Natural killer cell (primary cell): ENCODE measurements at regions not wholly inside any gene's neighbourhood (a gene's known extent, or its start where the extent isn't known, plus 50 kb on each side); places are given as distances from the start of the nearest gene placed in this dataset.
"Not testable (repeated sequence)": the region's sequence is repeated elsewhere in the genome, so short reads cannot be mapped to it uniquely, and the experiment has no call there.

ENCODE experiments used
- ATAC-seq, 3 donors: fragments of 150-1000 bp in 2 of 3; fragments of 200-7000 bp in 1 of 3; cut with Tn5 transposase; 1 replicate in 1 of 3; 2 replicates in 2 of 3; pipeline ENCODE4 v1.10.0; 2021; ENCODE audit warnings: mild to moderate bottlenecking in 2 of 3, moderate library complexity in 2 of 3
- DNase-seq, 2 donors: peaks; one replicate each; pipeline versions ENCODE4 v3.0.0 to v3.0.0-alpha.2; 2013 to 2021; ENCODE audit warnings: mixed read lengths in 1 of 2
- H3K27ac ChIP-seq: one replicate; pipeline ENCODE4 v1.5.1; 2013; ENCODE audit warnings: mild to moderate bottlenecking, low read length
- H3K27me3 ChIP-seq: one replicate; pipeline ENCODE4 v1.6.1; 2013; ENCODE audit warnings: low read length; ENCODE audit not compliant: control insufficient read depth, insufficient read depth
- H3K36me3 ChIP-seq: one replicate; pipeline ENCODE4 v1.6.1; 2013; ENCODE audit warnings: low read length; ENCODE audit not compliant: control insufficient read depth, insufficient read depth
- H3K4me1 ChIP-seq: one replicate; pipeline ENCODE4 v1.6.1; 2013; ENCODE audit warnings: low read length; ENCODE audit not compliant: control insufficient read depth, insufficient read depth
- H3K4me3 ChIP-seq: one replicate; pipeline ENCODE4 v1.5.1; 2013; ENCODE audit warnings: low read length
- H3K9me3 ChIP-seq: one replicate; pipeline ENCODE4 v1.6.1; 2013; ENCODE audit warnings: low read length; ENCODE audit not compliant: control insufficient read depth, insufficient read depth
- H3K27ac Mint-ChIP-seq, 2 donors: one replicate each; pipeline ENCODE4 v1.8.0; 2022; ENCODE audit warnings: mild to moderate bottlenecking in 2 of 2, mixed read lengths in 2 of 2, moderate library complexity in 1 of 2
- H3K27me3 Mint-ChIP-seq, 2 donors: one replicate each; pipeline ENCODE4 v1.8.0; 2022; ENCODE audit warnings: low read depth in 2 of 2, mixed read lengths in 2 of 2
- H3K36me3 Mint-ChIP-seq: one replicate; pipeline ENCODE4 v1.8.0; 2022; ENCODE audit warnings: mixed read lengths
- H3K4me1 Mint-ChIP-seq, 2 donors: one replicate each; pipeline ENCODE4 v1.8.0; 2022; ENCODE audit warnings: mixed read lengths in 2 of 2
- H3K4me3 Mint-ChIP-seq: one replicate; pipeline ENCODE4 v1.8.0; 2022; ENCODE audit warnings: mild to moderate bottlenecking, moderate library complexity, mixed read lengths
- H3K9me3 Mint-ChIP-seq, 2 donors: one replicate each; pipeline ENCODE4 v1.8.0; 2022; ENCODE audit warnings: mixed read lengths in 2 of 2
- WGBS: methylation state at CpG from one replicate; pipeline ENCODE4 v1.1.7; 2013; ENCODE audit warnings: missing lambda C conversion rate; ENCODE audit not compliant: insufficient coverage; 5-methylcytosine and 5-hydroxymethylcytosine counted together
- intact Hi-C: fragments of 100-400 bp; cut with micrococcal nuclease; formaldehyde crosslinking; loops from one replicate; pipeline ENCODE4 v1.14.2; 2022
- TF ChIP-seq, protein P1 (sequence below): fragments of 200-600 bp; IDR thresholded peaks from one replicate; pipeline ENCODE4 v1.8.0; 2022; ENCODE audit warnings: antibody characterized with exemption

DNA sequence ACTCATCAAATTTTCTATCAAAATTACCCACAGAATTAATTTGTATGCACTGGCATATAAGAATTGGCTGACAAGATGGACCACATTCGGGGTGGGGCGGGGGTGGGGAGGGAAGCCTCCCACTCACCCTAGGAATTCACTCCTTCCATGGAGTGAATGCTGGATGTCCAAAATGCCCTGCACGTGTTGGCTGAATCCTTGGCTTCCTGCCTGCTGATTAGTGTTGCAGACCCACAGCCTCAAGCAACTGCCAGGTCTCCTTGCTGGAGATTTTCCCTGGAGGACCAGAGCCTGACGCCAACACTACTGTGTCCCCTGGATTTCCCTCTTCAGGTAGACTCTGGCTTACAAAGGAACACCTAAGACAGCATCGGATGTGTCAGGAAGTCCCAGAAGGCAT, 575.7 kb upstream of the CDH11 start:
- no peak for DNase-seq
- 81% methylated on average over 4 of the region's 5 CpGs for WGBS
- Histone ChIP-seq H3K4me3 (no peak overlapping the region), H3K27me3 (no peaks in the 10 kb centered on the region), H3K4me1 (no peaks in the 10 kb centered on the region), H3K36me3 (no peaks in the 10 kb centered on the region), H3K27ac (no peak overlapping the region), H3K9me3 (no peaks in the 10 kb centered on the region)
- ATAC-seq: no peak
- H3K4me3 Mint-ChIP-seq: no peak overlapping the region
- no peaks in the 10 kb centered on the region for H3K4me1 Mint-ChIP-seq
- no peaks in the 10 kb centered on the region for H3K36me3 Mint-ChIP-seq
- H3K27me3 Mint-ChIP-seq: no peaks in the 10 kb centered on the region
- H3K27ac Mint-ChIP-seq: no peak overlapping the region
- intact Hi-C loops: no loop called here
- TF ChIP-seq, protein P1, sequence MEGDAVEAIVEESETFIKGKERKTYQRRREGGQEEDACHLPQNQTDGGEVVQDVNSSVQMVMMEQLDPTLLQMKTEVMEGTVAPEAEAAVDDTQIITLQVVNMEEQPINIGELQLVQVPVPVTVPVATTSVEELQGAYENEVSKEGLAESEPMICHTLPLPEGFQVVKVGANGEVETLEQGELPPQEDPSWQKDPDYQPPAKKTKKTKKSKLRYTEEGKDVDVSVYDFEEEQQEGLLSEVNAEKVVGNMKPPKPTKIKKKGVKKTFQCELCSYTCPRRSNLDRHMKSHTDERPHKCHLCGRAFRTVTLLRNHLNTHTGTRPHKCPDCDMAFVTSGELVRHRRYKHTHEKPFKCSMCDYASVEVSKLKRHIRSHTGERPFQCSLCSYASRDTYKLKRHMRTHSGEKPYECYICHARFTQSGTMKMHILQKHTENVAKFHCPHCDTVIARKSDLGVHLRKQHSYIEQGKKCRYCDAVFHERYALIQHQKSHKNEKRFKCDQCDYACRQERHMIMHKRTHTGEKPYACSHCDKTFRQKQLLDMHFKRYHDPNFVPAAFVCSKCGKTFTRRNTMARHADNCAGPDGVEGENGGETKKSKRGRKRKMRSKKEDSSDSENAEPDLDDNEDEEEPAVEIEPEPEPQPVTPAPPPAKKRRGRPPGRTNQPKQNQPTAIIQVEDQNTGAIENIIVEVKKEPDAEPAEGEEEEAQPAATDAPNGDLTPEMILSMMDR: no peak
- H3K9me3 Mint-ChIP-seq: peaks cover 0 to 2% of the 10 kb centered on the region in 2 donors

DNA sequence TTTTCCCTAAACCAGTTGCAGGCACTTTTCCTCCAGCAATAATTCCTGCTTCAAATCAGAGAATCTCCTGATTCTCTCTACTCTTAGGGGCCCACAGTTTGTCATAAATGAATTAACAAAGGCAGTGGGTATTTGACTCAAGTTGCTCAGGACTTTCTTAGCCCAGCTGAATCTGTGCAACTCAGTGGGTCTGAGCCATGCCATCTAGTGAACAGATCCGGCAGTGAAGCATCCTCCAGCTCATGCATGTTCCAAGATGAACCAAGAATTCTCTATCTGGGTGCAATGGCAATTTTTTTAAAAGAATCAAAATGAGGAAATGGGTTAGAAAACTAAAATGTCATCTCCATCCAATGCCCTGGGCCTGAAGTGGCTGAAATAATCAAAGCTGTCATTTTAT, 575.2 kb upstream of the CDH11 start:
- no peaks in the 10 kb centered on the region for H3K9me3 ChIP-seq
- Mint-ChIP-seq H3K27ac (no peak overlapping the region), H3K4me1 (no peaks in the 10 kb centered on the region), H3K27me3 (no peaks in the 10 kb centered on the region), H3K9me3 (peaks cover 0 to 2% of the 10 kb centered on the region in 2 donors), H3K36me3 (no peaks in the 10 kb centered on the region), H3K4me3 (no peak overlapping the region)
- H3K4me3 ChIP-seq: no peak overlapping the region
- no peak overlapping the region for H3K27ac ChIP-seq
- intact Hi-C loops: no loop called here
- 70% methylated on average over 1 of the region's 1 CpG for WGBS
- H3K27me3 ChIP-seq: no peaks in the 10 kb centered on the region
- ATAC-seq (no peak), DNase-seq (no peak)
- TF ChIP-seq, protein P1: no peak
- H3K36me3 ChIP-seq: no peaks in the 10 kb centered on the region
- no peaks in the 10 kb centered on the region for H3K4me1 ChIP-seq

DNA sequence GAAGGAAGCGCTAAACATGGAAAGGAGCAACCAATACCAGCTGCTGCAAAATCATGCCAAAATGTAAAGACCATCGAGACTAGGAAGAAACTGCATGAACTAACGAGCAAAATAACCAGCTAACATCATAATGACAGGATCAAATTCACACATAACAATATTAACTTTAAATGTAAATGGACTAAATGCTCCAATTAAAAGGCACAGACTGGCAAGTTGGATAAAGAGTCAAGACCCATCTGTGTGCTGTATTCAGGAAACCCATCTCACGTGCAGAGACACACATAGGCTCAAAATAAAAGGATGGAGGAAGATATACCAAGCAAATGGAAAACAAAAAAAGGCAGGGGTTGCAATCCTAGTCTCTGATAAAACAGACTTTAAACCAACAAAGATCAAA, 570.0 kb upstream of the CDH11 start:
- H3K27me3 ChIP-seq, H3K36me3 ChIP-seq, H3K9me3 ChIP-seq, H3K4me1 Mint-ChIP-seq, H3K4me1 ChIP-seq, intact Hi-C loops, H3K27ac Mint-ChIP-seq, H3K36me3 Mint-ChIP-seq, H3K9me3 Mint-ChIP-seq, H3K27me3 Mint-ChIP-seq, H3K4me3 Mint-ChIP-seq, DNase-seq, H3K27ac ChIP-seq, ATAC-seq, H3K4me3 ChIP-seq: not testable (repeated sequence)
- no CpG with 5 or more reads among the region's 4 CpGs for WGBS

DNA sequence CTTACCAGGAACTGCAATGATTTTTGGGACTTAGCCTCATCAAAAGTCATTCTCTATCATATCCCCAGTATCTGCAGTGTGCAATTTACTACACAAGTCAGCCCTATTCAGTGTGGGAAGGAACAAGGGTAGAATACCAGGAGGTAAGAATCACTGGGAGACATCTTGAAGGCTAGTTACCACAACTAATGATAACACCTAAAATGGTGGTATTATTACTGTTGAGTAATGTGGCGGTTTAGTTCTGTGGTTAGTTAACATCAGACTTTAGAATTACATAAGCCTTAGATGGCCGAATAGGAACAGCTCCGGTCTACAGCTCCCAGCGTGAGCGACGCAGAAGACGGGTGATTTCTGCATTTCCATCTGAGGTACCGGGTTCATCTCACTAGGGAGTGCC, 567.9 kb upstream of the CDH11 start:
- no peak overlapping the region for H3K27ac Mint-ChIP-seq
- H3K27me3 ChIP-seq: no peaks in the 10 kb centered on the region
- intact Hi-C loops: no loop called here
- H3K4me1 ChIP-seq: no peaks in the 10 kb centered on the region
- TF ChIP-seq, protein P1: no peak
- H3K36me3 ChIP-seq: no peaks in the 10 kb centered on the region
- no peak overlapping the region for H3K27ac ChIP-seq
- 80% methylated on average over 2 of the region's 8 CpGs for WGBS
- H3K4me3 Mint-ChIP-seq: no peak overlapping the region
- no peak for ATAC-seq
- no peaks in the 10 kb centered on the region for H3K36me3 Mint-ChIP-seq
- peaks cover 2 to 3% of the 10 kb centered on the region in 2 donors for H3K9me3 Mint-ChIP-seq
- no peak overlapping the region for H3K4me3 ChIP-seq
- H3K27me3 Mint-ChIP-seq: no peaks in the 10 kb centered on the region
- H3K9me3 ChIP-seq: no peaks in the 10 kb centered on the region
- DNase-seq: no peak
- no peaks in the 10 kb centered on the region for H3K4me1 Mint-ChIP-seq
